IPS-18c (cell line): ENCODE measurements at regions not wholly inside any gene's neighbourhood (a gene's known extent, or its start where the extent isn't known, plus 50 kb on each side); places are given as distances from the start of the nearest gene placed in this dataset.

Experiments used
- H3K4me3 ChIP-seq: 2 replicates; pipeline ENCODE4 v1.7.0; 2013; ENCODE audit warnings: low read depth, mild to moderate bottlenecking, low read length, moderate library complexity; ENCODE audit not compliant: insufficient read depth
- H3K9me3 ChIP-seq: one replicate; pipeline ENCODE4 v1.6.1; 2013; ENCODE audit warnings: mild to moderate bottlenecking, low read length, moderate library complexity; ENCODE audit not compliant: control insufficient read depth, insufficient read depth

DNA sequence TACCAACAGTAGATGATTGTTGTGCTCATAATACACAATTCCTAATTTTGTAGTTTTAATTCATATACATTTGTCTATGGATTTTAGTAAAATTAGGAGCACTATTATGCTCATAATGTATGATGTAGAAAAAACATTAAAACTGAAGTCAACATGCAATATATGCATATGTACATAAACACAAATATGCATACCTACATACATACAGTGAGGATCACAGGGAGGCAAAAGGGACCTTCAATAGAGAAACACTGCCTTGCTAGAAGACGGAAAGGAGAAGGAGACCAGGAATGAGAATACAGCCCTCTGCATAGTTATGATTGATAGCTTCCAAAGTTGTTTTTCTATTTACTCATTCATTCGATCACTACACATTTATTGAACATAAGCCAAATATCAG, 606.5 kb downstream of the LMO4 start:
- Histone ChIP-seq H3K4me3 (no peak overlapping the region), H3K9me3 (no peaks in the 10 kb centered on the region)

DNA sequence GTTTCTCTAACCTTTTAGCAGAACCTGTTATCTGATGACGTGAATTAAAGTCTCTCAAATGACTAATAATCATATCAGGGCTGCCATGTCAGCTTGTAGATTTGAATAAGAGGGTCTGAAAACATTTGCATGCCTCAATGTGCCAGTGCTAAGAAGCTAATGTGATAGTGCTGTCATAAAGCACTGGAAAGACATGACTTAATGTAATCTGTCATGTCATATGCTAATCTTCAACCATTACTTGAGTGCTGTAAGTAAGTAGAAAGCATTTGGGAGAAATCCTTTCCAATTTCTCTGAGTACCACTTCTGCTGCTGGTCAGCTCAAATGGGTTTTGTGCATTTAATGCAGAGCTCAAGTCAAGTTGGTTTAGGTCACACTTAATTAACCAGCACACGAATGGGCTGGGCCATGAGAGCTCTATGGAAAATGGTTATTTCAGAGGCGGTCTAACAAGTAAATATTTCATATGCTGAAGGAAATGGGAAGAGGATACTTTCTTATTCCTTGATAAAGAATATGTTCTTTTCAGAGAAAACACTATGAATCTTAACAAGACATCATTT, 609.2 kb downstream of the LMO4 start:
- Histone ChIP-seq H3K4me3 (no peak overlapping the region), H3K9me3 (no peaks in the 10 kb centered on the region)

DNA sequence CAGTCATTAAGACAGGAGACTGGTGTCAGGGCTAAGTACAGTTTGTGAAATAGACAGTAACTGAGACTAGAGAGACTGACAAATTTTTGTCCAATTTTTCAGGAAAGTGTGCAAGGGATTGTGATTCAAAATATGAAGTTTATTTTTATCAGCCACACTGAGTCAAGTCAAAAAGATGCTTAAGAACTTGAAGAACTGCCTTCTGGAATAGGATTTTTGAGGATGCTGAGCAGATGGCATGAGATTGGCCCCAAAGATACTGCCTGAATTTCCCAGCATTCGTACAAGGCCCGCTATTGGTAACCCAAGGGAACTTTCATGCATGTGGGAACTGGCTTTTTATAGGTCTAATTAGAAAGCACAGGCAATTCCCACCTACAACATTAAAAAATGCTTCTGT, 610.0 kb downstream of the LMO4 start:
- H3K9me3 ChIP-seq, result no peaks in the 10 kb centered on the region
- no peak overlapping the region for H3K4me3 ChIP-seq

DNA sequence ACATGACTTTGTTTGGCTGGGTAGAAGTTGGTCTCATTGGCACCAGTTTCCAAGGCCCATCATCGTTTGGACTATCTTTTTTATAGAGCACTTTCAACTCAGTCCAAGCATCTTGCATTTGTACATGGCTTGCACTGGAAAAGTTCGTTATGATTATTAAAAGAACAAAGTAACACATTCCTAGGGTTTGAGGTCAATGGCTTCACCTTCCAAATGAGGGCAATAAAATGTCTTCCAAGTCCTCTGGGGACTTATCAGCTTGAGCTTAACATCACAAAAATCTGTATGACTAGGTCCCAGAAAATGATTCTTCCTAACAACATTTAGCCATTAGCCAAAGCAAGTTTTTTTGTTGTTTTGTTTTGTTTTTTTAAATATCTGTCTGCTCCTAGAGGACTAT, 610.8 kb downstream of the LMO4 start:
- H3K4me3 ChIP-seq, result no peak overlapping the region

DNA sequence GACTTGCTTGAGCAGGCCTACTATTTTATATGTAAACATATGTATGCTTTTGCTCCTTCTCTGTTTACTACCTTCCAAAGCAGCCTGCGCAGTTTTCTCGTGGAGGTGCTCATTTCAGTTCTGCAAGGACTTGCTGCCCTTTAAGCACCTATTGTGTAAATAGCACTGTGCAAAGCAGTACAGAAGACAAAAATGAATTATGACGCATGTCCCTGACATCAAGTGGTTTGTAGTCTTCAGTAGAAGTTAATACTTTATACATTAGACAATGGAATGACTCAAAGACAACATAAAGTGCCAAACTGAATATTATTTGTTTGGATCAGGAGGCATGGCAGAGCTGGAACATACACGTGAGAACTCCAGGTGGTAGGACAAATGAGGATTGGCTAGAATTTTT, 611.7 kb downstream of the LMO4 start:
- Histone ChIP-seq H3K9me3 (no peaks in the 10 kb centered on the region), H3K4me3 (no peak overlapping the region)

More for the DNA sequence above, 610.8 kb downstream of the LMO4 start:
- H3K9me3 ChIP-seq, result no peaks in the 10 kb centered on the region

DNA sequence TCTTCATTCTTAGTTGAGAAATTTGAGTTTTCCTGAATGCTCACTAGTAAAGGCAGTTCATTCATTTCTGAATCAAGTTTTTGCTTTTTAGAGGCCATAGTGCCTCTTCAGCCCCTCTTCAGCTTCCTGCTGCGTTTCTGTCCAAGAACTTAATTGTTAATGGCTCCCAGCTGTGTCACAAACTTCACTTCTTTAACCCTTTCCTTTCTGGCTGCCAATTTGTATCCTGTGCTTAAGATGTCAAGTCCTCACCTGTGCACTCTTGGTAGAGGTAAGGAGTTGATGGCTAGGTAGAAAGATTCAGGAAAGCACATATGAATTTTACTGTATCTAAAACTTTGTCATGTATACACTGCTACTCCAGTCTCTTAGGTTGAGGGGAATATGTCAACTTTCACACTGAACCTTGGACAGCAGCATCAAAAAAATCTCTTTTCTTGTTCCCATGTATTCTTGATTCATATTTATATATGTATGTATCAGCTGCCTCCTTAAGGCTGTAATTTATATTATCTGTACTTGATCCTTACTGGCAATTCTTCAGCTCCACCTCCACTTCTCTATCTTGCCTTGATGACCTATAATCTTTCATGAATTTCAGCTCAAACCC, 612.8 kb downstream of the LMO4 start:
- H3K9me3 ChIP-seq, result no peaks in the 10 kb centered on the region
- no peak overlapping the region for H3K4me3 ChIP-seq

DNA sequence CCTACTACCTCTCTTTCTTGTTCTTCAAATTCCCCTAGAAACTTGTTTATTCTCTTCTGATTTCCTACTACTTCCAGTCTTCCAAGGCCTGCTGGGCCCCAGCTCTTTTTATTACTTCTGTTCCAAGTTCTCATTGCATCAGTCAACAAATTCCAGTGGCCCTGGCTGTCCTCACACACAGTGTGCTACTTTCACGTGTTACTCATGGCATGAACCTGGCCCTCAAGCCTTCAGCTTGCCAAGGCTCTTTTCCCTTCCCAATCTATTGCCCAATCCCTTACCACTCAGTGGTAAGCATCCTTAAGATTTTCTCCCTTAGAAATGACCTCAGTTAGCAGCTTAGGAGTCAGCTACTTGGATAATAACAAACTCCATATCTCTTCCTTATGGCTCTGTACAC, 613.5 kb downstream of the LMO4 start:
- no peak overlapping the region for H3K4me3 ChIP-seq

DNA sequence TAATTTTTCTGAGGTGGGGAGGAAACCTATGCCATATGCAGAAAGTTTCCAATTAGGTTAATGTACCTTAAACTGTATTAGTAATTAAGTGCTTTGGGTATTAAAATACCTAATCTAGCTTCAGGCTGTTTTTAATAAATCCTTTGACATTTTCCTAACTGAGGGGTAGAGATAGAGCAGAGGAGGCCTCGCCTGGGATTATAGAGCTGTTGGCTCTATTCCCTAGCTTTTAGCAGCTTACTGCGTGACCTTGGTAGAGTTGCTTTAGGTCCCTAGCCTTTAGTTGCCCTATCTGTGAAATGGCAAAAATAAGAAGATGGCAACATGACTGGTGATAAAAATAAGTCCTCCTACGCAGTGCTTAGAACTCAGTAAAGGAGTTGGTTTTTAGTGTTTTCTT, 621.0 kb downstream of the LMO4 start:
- Histone ChIP-seq H3K9me3 (no peaks in the 10 kb centered on the region), H3K4me3 (no peak overlapping the region)

More for the DNA sequence above, 613.5 kb downstream of the LMO4 start:
- no peaks in the 10 kb centered on the region for H3K9me3 ChIP-seq

DNA sequence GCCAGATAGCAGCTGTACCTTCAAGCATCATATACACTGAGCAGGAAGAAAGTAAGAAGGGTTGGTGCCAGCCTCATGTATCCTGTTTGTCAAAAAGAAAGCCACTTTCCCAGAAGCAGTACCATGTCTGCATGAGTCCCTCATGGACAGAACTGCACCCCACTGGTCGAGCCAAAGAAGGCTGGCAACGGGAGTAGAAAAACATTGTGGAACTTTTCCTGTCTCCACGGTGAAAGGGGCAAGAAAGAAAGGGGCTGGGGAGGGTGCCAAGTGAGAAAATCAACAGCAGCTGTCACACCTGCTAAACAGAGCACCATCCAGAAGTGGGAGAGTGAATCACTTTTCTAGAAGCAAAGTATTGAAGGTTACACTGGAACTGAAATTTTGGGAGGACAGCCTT, 621.7 kb downstream of the LMO4 start:
- Histone ChIP-seq H3K4me3 (no peak overlapping the region), H3K9me3 (no peaks in the 10 kb centered on the region)

DNA sequence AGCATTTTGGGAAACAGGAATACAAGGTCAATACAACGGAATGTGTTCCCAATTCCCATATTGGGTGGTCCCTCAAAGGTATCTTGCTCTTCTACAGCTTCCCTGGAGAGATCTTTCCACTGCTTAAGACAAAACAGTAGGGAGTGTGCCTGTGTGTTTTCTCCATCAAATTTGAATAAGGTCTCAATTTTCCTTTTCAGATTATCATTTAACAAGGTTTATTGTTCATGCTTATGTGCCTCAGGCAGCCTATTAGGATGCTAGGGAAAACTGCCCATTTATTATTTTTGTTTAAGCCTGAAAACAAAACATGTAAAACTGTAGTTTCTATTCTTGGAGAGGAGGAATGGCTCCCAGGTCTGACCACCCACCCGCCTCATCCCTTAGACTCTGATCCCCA, 622.7 kb downstream of the LMO4 start:
- Histone ChIP-seq H3K4me3 (no peak overlapping the region), H3K9me3 (no peaks in the 10 kb centered on the region)

DNA sequence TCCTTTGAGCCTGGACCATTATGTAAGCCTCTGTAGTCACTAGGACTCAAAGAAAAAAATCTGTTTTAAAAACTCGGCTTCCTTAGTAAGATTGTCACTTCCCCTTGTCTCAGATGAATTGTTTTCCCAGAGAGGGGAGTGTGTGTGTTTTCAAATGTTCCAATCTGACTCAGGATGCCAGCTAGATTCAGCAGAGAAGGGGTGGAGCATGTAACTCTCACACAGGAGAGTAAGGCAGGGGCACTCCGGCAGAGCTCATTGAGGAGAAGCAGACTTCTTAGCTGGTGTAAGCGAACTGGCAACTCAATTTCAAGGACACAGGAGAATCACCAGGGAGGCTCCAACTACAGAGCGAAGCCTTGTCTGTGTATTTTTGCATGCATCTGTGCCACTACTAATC, 623.2 kb downstream of the LMO4 start:
- no peak overlapping the region for H3K4me3 ChIP-seq
- no peaks in the 10 kb centered on the region for H3K9me3 ChIP-seq

DNA sequence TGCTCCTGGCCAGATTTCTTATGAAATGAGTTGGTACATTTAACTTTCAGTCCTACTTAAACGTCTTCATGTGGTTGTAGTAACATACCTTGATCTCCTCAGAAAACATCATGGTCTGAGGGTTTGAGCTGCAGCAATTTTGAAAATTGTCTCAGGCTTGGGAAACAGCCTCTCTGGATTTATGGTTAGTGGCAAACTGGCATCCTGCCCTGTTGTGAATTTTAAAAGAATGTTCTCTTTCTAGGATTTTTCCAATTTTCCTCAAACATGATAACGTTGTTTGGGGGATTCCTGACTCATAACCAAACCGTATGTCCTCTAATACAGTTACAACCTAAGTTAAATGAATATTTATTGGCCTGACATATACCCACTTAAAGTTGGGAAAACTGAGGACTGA, 624.4 kb downstream of the LMO4 start:
- H3K4me3 ChIP-seq, result no peak overlapping the region
- H3K9me3 ChIP-seq, result no peaks in the 10 kb centered on the region

DNA sequence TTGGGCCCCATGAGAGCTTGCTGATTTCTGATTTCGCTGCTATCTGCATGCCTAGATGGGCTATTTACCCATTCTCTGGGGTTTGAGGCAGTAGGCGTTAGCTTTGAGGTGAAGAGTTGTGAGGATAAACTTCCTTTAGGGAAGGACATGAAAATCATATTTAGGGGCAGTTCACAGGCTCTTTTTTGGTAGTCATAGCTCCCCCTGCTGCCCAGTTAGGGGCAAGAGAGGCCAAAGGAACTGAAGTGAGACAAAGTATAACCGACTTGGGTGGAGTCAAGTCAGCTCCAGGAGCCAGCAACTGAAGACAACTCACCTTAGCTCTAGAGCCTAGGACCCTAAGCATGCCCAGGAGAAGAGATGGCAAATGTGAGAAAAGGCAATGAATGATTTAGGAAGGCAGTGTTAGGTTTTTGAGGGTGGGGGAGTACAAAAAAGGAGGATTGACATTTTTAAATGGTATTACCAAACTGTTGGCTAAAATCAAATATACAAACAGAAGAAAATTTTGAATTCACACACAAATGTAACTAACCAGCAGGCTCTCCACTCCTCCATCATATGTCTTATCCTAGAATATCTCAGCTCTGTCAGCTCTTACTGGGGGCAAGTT, 625.2 kb downstream of the LMO4 start:
- no peak overlapping the region for H3K4me3 ChIP-seq
- no peaks in the 10 kb centered on the region for H3K9me3 ChIP-seq

DNA sequence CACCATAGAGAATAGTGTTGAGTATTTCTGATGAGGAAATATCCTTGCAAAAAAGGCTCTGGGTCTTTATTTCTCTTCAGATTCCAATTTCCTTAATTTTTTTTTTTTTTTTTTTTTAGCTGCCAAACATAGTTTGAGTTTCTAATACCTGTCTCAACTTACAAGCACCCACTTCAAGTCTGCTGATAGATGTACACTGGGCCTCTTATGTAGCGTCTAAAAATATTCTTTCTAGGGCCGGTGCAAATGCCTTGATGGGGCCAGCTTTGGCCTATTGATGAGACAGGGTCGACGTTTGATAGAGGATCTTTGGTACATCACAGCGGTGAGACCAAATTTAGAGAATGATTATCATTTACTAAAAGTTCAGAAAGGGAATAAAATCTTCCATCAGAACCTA, 626.4 kb downstream of the LMO4 start:
- H3K9me3 ChIP-seq, result no peaks in the 10 kb centered on the region
- H3K4me3 ChIP-seq, result no peak overlapping the region

DNA sequence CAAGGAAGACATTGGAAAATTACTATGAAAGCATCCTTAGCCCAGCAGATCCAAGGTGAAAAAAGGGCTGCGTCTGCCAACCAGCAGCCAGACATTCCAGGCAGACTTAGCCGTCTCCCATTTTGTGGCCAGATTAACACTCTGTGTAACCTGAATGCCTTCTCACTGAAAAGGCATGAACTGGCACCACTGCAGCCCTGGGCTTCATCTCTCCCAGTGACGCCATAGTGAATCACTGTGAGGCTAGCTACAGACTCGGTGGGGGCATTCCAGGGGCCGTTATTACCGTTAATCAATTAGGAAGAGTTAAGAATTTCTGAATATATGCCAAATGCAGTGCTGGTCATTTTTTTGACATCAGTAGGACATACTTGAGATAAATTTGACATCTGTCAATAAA, 627.4 kb downstream of the LMO4 start:
- H3K4me3 ChIP-seq, result no peak overlapping the region
- no peaks in the 10 kb centered on the region for H3K9me3 ChIP-seq

DNA sequence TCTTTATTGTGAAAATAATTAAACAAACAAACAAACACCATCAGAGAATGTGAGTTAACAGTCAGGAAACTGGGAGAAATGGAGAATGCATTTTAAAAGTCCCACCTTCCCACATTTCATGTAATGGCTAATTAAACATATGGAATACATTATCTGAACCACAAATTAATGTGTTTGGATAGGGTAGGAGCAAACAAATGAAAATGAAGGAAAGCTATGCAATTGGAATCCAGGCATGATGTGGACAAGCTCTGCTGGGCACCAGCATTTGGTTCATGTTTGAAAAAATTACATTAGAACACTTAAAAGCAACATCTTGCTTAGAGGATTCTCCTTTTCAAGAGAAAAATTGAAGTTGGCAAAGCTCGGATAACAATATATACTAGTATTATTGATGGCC, 628.1 kb downstream of the LMO4 start:
- Histone ChIP-seq H3K9me3 (no peaks in the 10 kb centered on the region), H3K4me3 (no peak overlapping the region)

DNA sequence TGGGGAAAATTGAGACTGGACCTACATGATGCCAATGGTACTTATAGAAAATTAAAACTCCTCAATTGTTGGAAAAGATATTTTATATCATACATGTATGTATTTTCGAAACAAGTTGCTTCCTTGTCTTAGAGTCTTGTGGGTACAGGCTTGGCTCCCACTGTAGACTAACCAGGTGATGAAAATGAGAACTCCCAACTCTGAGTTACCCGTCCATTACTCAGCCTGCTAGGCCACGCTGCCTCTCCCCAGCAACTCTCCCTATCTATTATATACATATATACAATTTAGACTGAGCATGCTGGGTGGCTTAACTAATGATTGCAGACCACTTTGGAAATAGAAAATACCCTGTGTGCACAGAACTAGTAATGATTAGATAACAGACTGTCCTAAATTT, 628.7 kb downstream of the LMO4 start:
- H3K9me3 ChIP-seq, result no peaks in the 10 kb centered on the region
- no peak overlapping the region for H3K4me3 ChIP-seq

DNA sequence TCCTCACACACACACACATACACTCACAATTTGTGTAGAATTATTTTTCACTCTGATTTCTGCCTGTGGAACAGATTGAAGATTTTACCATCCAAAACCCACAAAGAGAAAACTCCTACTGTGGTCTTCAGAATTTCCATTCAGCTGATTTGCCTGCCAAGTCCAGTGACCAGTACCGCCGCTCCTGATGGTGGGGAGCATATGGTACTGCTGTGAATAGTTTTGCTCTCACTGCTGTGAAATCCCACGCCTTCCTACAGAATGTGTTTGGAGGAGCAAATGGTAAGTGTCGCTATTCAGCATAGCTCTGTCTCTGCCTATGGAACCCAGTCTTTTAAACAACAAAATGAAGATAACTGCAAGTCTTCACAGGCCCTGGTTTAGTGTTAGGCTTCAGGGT, 629.5 kb downstream of the LMO4 start:
- Histone ChIP-seq H3K9me3 (no peaks in the 10 kb centered on the region), H3K4me3 (no peak overlapping the region)

DNA sequence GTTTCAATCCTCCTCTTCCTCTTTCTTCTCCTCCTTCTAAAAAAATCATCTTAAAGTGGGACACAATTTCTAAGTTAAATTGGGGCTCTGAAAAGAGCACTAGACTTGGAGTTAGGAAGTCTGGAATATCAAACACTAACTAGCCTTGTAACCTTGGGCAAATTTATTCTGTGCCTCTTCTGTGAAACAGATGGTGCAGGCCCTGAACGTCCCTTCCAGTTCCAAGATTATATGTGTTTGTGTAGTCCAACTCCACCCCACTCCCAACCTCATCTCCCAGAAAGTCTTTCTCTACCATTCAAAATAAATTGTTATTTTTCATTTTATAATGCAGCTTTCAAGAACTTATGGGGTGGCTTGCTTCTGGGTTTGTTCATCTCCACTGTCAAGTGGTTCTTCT, 630.0 kb downstream of the LMO4 start:
- Histone ChIP-seq H3K4me3 (no peak overlapping the region), H3K9me3 (no peaks in the 10 kb centered on the region)
